WTC11 (cell line): ENCODE measurements at regions not wholly inside any gene's neighbourhood (a gene's known extent, or its start where the extent isn't known, plus 50 kb on each side); places are given as distances from the start of the nearest gene placed in this dataset.

Experiments used
- ATAC-seq: fragments of 200-7000 bp; cut with Tn5 transposase; 2 replicates; pipeline ENCODE4 v1.10.0; 2021; ENCODE audit warnings: mild to moderate bottlenecking, moderate library complexity
- CTCF ChIA-PET: fragments of 300-600 bp; sonication (Branson Sonifier 250); formaldehyde crosslinking; loops from one replicate; lab custom pipeline; 2021; ENCODE audit warnings: antibody characterized with exemption; lab: Charles Lee
- POLR2A ChIA-PET: fragments of 350-600 bp; sonication (Branson Sonifier 250); formaldehyde crosslinking; loops from one replicate; lab custom pipeline; 2021; ENCODE audit warnings: antibody characterized with exemption; lab: Charles Lee
- DNase-seq: peaks from one replicate; pipeline ENCODE4 v3.0.0; 2021; ENCODE audit warnings: low spot score
- H3K27ac Mint-ChIP-seq: 2 replicates; pipeline ENCODE4 v1.8.0; 2021; ENCODE audit warnings: mixed read lengths
- H3K27me3 Mint-ChIP-seq: 2 replicates; pipeline ENCODE4 v1.8.0; 2021; ENCODE audit warnings: low read depth, mild to moderate bottlenecking, moderate library complexity, mixed read lengths
- H3K36me3 Mint-ChIP-seq: 2 replicates; pipeline ENCODE4 v1.8.0; 2021; ENCODE audit warnings: mixed read lengths
- H3K4me1 Mint-ChIP-seq: 2 replicates; pipeline ENCODE4 v1.8.0; 2022; ENCODE audit warnings: mixed read lengths
- H3K4me3 Mint-ChIP-seq: 2 replicates; pipeline ENCODE4 v1.8.0; 2021; ENCODE audit warnings: mild to moderate bottlenecking, moderate library complexity, mixed read lengths
- H3K9me3 Mint-ChIP-seq: 2 replicates; pipeline ENCODE4 v1.8.0; 2021; ENCODE audit warnings: mixed read lengths
- FOXJ3 ChIP-seq: sonication (generic); formaldehyde crosslinking; IDR thresholded peaks from 2 replicates; pipeline ENCODE4 v1.9.0; 2021; ENCODE audit warnings: missing genetic modification reagents, mild to moderate bottlenecking, borderline replicate concordance
- FOXK1 ChIP-seq: sonication (generic); formaldehyde crosslinking; IDR thresholded peaks from 2 replicates; pipeline ENCODE4 v1.8.0; 2022; ENCODE audit warnings: mild to moderate bottlenecking, moderate library complexity, missing genetic modification reagents
- FOXP1 ChIP-seq: sonication (generic); formaldehyde crosslinking; IDR thresholded peaks from 2 replicates; pipeline ENCODE4 v1.8.0; 2022; ENCODE audit warnings: missing genetic modification reagents, mild to moderate bottlenecking, moderate library complexity, borderline replicate concordance
- OVOL2 ChIP-seq: fragments of 250-450 bp; sonication (Bioruptor Pico); IDR thresholded peaks from 2 replicates; pipeline ENCODE4 v1.9.0; 2021; ENCODE audit warnings: mild to moderate bottlenecking, borderline replicate concordance
- RELA ChIP-seq: sonication (generic); formaldehyde crosslinking; IDR thresholded peaks from 2 replicates; pipeline ENCODE4 v1.8.1; 2022; ENCODE audit warnings: missing genetic modification reagents, mild to moderate bottlenecking, borderline replicate concordance
- RORB ChIP-seq: fragments of 250-450 bp; sonication (Bioruptor Pico); IDR thresholded peaks from 2 replicates; pipeline ENCODE4 v1.9.0; 2021; ENCODE audit warnings: mild to moderate bottlenecking
- SMAD3 ChIP-seq: sonication (generic); formaldehyde crosslinking; IDR thresholded peaks from 2 replicates; pipeline ENCODE4 v1.8.0; 2022; ENCODE audit warnings: missing genetic modification reagents, mild to moderate bottlenecking, borderline replicate concordance
- SOX15 ChIP-seq: fragments of 250-450 bp; sonication (Bioruptor Pico); IDR thresholded peaks from 2 replicates; pipeline ENCODE4 v1.9.0; 2021; ENCODE audit warnings: mild to moderate bottlenecking
- TEAD1 ChIP-seq: sonication (generic); formaldehyde crosslinking; IDR thresholded peaks from 2 replicates; pipeline ENCODE4 v1.8.0; 2022; ENCODE audit warnings: mild to moderate bottlenecking, missing genetic modification reagents
- TP53 ChIP-seq: sonication (generic); formaldehyde crosslinking; IDR thresholded peaks from 2 replicates; pipeline ENCODE4 v1.8.1; 2023; ENCODE audit warnings: mild to moderate bottlenecking, missing genetic modification reagents
- ZNF317 ChIP-seq: sonication (generic); formaldehyde crosslinking; IDR thresholded peaks from 2 replicates; pipeline ENCODE4 v1.8.1; 2023; ENCODE audit warnings: low read depth, mild to moderate bottlenecking, moderate library complexity, missing genetic modification reagents, borderline replicate concordance
- TF ChIP-seq, protein P1 (sequence below): sonication (generic); formaldehyde crosslinking; IDR thresholded peaks from 2 replicates; pipeline ENCODE4 v1.8.1; 2022; ENCODE audit warnings: missing genetic modification reagents, borderline replicate concordance
- TF ChIP-seq, protein P2 (sequence below): sonication (generic); formaldehyde crosslinking; IDR thresholded peaks from 2 replicates; pipeline ENCODE4 v1.8.0; 2022; ENCODE audit warnings: mild to moderate bottlenecking, missing genetic modification reagents
- TF ChIP-seq, protein P3 (sequence below): fragments of 250-450 bp; sonication (Bioruptor Pico); IDR thresholded peaks from 2 replicates; pipeline ENCODE4 v1.9.0; 2021; ENCODE audit warnings: mild to moderate bottlenecking
- TF ChIP-seq, protein P4 (sequence below): fragments of 250-450 bp; sonication (Bioruptor Pico); conservative IDR thresholded peaks from 2 replicates; pipeline ENCODE4 v1.9.0; 2021; ENCODE audit warnings: mild to moderate bottlenecking
- TF ChIP-seq, protein P5 (sequence below): sonication (generic); formaldehyde crosslinking; IDR thresholded peaks from 2 replicates; pipeline ENCODE4 v1.8.1; 2023; ENCODE audit warnings: mild to moderate bottlenecking, missing genetic modification reagents
- TF ChIP-seq, protein P6 (sequence below): sonication (generic); formaldehyde crosslinking; IDR thresholded peaks from 2 replicates; pipeline ENCODE4 v1.8.1; 2022; ENCODE audit warnings: mild to moderate bottlenecking, missing genetic modification reagents, moderate library complexity, borderline replicate concordance
- TF ChIP-seq, protein P7 (sequence below): sonication (generic); formaldehyde crosslinking; IDR thresholded peaks from 2 replicates; pipeline ENCODE4 v1.8.1; 2023; ENCODE audit warnings: mild to moderate bottlenecking, missing genetic modification reagents
- TF ChIP-seq, protein P8 (sequence below): sonication (generic); formaldehyde crosslinking; IDR thresholded peaks from 2 replicates; pipeline ENCODE4 v1.8.1; 2023; ENCODE audit warnings: mild to moderate bottlenecking, missing genetic modification reagents, moderate library complexity
- TF ChIP-seq, protein P9 (sequence below): sonication (generic); formaldehyde crosslinking; IDR thresholded peaks from 2 replicates; pipeline ENCODE4 v1.8.1; 2022; ENCODE audit warnings: low read depth, missing genetic modification reagents, borderline replicate concordance
- TF ChIP-seq, protein P10 (sequence below): sonication (generic); formaldehyde crosslinking; IDR thresholded peaks from 2 replicates; pipeline ENCODE4 v1.8.0; 2023; ENCODE audit warnings: missing genetic modification reagents

DNA sequence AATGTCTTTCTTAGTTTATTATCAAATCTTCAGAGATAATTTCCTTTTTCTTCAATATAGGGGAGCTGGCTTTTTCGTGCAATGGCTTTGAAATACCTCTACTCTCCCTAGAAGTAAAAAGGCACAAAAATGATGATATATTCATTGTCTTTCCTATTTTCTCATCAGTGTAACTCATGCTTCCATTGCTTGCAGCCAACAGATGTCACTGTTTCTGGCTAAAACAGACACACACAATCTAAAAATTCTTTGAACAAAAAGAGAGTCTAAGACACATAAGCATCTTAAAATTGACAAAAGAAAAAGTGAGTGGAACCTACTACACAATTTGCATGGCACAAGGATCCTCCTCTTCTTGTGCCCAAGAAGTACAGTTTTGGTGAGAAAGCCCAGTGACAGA, 448.7 kb upstream of the VRK2 start (continued):
- TF ChIP-seq, protein P1, sequence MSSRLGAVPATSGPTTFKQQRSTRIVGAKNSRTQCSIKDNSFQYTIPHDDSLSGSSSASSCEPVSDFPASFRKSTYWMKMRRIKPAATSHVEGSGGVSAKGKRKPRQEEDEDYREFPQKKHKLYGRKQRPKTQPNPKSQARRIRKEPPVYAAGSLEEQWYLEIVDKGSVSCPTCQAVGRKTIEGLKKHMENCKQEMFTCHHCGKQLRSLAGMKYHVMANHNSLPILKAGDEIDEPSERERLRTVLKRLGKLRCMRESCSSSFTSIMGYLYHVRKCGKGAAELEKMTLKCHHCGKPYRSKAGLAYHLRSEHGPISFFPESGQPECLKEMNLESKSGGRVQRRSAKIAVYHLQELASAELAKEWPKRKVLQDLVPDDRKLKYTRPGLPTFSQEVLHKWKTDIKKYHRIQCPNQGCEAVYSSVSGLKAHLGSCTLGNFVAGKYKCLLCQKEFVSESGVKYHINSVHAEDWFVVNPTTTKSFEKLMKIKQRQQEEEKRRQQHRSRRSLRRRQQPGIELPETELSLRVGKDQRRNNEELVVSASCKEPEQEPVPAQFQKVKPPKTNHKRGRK (CRISPR knock-in tag), result no peak
- TF ChIP-seq, protein P2, sequence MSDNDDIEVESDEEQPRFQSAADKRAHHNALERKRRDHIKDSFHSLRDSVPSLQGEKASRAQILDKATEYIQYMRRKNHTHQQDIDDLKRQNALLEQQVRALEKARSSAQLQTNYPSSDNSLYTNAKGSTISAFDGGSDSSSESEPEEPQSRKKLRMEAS (CRISPR knock-in tag), result no peak
- TF ChIP-seq SOX15 (CRISPR knock-in tag) (no peak), RELA (CRISPR knock-in tag) (no peak)
- TF ChIP-seq, protein P3, sequence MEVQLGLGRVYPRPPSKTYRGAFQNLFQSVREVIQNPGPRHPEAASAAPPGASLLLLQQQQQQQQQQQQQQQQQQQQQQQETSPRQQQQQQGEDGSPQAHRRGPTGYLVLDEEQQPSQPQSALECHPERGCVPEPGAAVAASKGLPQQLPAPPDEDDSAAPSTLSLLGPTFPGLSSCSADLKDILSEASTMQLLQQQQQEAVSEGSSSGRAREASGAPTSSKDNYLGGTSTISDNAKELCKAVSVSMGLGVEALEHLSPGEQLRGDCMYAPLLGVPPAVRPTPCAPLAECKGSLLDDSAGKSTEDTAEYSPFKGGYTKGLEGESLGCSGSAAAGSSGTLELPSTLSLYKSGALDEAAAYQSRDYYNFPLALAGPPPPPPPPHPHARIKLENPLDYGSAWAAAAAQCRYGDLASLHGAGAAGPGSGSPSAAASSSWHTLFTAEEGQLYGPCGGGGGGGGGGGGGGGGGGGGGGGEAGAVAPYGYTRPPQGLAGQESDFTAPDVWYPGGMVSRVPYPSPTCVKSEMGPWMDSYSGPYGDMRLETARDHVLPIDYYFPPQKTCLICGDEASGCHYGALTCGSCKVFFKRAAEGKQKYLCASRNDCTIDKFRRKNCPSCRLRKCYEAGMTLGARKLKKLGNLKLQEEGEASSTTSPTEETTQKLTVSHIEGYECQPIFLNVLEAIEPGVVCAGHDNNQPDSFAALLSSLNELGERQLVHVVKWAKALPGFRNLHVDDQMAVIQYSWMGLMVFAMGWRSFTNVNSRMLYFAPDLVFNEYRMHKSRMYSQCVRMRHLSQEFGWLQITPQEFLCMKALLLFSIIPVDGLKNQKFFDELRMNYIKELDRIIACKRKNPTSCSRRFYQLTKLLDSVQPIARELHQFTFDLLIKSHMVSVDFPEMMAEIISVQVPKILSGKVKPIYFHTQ, result no peak
- TF ChIP-seq, protein P4, sequence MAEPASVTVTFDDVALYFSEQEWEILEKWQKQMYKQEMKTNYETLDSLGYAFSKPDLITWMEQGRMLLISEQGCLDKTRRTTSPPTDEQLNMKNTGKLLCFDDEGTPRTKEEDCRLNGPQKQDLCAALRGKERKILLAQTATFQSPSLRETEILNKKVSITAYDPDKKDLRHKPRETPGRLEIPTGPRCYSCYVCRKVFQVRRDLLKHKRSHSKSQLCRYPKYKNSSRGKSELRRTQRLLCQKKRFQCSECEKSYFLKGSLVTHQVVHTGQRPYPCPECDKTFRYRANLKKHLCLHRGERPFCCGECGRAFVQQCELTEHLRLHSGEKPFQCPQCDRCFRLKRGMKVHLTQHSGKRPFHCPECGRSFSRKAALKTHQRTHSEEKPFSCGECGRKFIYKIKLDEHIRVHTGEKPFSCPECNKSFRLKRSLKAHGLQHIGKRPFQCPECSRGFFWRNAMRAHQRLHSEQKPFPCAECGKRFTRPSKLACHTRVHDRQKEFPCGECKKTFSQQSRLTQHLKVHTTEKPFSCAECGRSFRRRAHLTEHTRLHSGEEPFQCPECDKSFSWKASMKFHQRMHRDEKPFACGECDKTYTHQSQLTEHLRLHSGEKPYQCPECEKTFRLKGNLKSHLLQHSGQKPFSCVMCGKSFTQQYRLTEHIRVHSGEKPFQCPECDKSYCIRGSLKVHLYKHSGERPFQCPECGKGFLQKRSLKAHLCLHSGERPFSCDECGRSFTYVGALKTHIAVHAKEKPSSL (CRISPR knock-in tag), result no peak

DNA sequence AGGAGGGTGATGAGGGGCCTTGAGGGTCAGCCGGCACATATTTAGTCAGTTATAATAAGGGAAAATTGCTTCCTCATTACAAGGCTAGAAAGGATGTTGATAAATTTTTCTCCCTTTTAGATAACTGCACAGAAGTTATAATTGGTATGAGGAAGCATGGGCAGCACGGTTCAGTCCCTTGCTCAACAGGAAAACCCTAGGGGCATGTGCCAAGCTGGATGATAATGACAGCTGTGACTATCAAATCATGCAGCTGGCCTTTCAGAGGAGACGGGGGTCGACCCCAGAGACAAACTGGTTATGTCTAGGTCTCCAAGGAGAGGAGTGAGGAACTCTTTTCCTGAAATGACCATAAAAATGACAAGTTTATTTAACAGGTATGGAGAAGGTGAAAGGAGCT, 448.1 kb upstream of the VRK2 start:
- no peak for ATAC-seq
- no peaks in the 10 kb centered on the region for H3K9me3 Mint-ChIP-seq
- no peak for DNase-seq
- ChIA-PET CTCF (no interaction called here), POLR2A (no interaction called here)
- no peak overlapping the region for H3K27ac Mint-ChIP-seq
- no peaks in the 10 kb centered on the region for H3K27me3 Mint-ChIP-seq
- no peak overlapping the region for H3K4me3 Mint-ChIP-seq
- H3K36me3 Mint-ChIP-seq, result no peaks in the 10 kb centered on the region
- peaks cover 20% of the 10 kb centered on the region for H3K4me1 Mint-ChIP-seq
- no peak for TF ChIP-seq ZNF317
- TF ChIP-seq, protein P5, sequence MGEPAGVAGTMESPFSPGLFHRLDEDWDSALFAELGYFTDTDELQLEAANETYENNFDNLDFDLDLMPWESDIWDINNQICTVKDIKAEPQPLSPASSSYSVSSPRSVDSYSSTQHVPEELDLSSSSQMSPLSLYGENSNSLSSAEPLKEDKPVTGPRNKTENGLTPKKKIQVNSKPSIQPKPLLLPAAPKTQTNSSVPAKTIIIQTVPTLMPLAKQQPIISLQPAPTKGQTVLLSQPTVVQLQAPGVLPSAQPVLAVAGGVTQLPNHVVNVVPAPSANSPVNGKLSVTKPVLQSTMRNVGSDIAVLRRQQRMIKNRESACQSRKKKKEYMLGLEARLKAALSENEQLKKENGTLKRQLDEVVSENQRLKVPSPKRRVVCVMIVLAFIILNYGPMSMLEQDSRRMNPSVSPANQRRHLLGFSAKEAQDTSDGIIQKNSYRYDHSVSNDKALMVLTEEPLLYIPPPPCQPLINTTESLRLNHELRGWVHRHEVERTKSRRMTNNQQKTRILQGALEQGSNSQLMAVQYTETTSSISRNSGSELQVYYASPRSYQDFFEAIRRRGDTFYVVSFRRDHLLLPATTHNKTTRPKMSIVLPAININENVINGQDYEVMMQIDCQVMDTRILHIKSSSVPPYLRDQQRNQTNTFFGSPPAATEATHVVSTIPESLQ (CRISPR knock-in tag), result no peak
- TF ChIP-seq, protein P6, sequence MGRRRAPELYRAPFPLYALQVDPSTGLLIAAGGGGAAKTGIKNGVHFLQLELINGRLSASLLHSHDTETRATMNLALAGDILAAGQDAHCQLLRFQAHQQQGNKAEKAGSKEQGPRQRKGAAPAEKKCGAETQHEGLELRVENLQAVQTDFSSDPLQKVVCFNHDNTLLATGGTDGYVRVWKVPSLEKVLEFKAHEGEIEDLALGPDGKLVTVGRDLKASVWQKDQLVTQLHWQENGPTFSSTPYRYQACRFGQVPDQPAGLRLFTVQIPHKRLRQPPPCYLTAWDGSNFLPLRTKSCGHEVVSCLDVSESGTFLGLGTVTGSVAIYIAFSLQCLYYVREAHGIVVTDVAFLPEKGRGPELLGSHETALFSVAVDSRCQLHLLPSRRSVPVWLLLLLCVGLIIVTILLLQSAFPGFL (CRISPR knock-in tag), result no peak
- TF ChIP-seq, protein P7, sequence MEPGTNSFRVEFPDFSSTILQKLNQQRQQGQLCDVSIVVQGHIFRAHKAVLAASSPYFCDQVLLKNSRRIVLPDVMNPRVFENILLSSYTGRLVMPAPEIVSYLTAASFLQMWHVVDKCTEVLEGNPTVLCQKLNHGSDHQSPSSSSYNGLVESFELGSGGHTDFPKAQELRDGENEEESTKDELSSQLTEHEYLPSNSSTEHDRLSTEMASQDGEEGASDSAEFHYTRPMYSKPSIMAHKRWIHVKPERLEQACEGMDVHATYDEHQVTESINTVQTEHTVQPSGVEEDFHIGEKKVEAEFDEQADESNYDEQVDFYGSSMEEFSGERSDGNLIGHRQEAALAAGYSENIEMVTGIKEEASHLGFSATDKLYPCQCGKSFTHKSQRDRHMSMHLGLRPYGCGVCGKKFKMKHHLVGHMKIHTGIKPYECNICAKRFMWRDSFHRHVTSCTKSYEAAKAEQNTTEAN, result no peak
- TF ChIP-seq, protein P8, sequence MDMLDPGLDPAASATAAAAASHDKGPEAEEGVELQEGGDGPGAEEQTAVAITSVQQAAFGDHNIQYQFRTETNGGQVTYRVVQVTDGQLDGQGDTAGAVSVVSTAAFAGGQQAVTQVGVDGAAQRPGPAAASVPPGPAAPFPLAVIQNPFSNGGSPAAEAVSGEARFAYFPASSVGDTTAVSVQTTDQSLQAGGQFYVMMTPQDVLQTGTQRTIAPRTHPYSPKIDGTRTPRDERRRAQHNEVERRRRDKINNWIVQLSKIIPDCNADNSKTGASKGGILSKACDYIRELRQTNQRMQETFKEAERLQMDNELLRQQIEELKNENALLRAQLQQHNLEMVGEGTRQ, result no peak
- no peak for TF ChIP-seq SMAD3
- TF ChIP-seq, protein P9, sequence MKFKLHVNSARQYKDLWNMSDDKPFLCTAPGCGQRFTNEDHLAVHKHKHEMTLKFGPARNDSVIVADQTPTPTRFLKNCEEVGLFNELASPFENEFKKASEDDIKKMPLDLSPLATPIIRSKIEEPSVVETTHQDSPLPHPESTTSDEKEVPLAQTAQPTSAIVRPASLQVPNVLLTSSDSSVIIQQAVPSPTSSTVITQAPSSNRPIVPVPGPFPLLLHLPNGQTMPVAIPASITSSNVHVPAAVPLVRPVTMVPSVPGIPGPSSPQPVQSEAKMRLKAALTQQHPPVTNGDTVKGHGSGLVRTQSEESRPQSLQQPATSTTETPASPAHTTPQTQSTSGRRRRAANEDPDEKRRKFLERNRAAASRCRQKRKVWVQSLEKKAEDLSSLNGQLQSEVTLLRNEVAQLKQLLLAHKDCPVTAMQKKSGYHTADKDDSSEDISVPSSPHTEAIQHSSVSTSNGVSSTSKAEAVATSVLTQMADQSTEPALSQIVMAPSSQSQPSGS (CRISPR knock-in tag), result no peak
- TF ChIP-seq TP53 (CRISPR knock-in tag), result no peak
- no peak for TF ChIP-seq TEAD1 (CRISPR knock-in tag)
- no peak for TF ChIP-seq FOXJ3 (CRISPR knock-in tag)
- no peak for TF ChIP-seq FOXK1 (CRISPR knock-in tag)
- TF ChIP-seq RORB (CRISPR knock-in tag), result no peak
- no peak for TF ChIP-seq OVOL2 (CRISPR knock-in tag)
- no peak for TF ChIP-seq FOXP1 (CRISPR knock-in tag)
- TF ChIP-seq, protein P10, sequence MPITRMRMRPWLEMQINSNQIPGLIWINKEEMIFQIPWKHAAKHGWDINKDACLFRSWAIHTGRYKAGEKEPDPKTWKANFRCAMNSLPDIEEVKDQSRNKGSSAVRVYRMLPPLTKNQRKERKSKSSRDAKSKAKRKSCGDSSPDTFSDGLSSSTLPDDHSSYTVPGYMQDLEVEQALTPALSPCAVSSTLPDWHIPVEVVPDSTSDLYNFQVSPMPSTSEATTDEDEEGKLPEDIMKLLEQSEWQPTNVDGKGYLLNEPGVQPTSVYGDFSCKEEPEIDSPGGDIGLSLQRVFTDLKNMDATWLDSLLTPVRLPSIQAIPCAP (CRISPR knock-in tag), result no peak
